Activated naive CD8-positive, alpha-beta T cell (primary cell): ENCODE measurements at regions not wholly inside any gene's neighbourhood (a gene's known extent, or its start where the extent isn't known, plus 50 kb on each side); places are given as distances from the start of the nearest gene placed in this dataset.

Experiments
- H3K27ac Mint-ChIP-seq: one replicate; pipeline ENCODE4 v1.8.0; 2021; ENCODE audit warnings: mixed read lengths
- H3K27me3 Mint-ChIP-seq: one replicate; pipeline ENCODE4 v1.8.0; 2021; ENCODE audit warnings: mixed read lengths
- H3K36me3 Mint-ChIP-seq: one replicate; pipeline ENCODE4 v1.8.0; 2021; ENCODE audit warnings: mixed read lengths
- H3K4me1 Mint-ChIP-seq: one replicate; pipeline ENCODE4 v1.8.0; 2021; ENCODE audit warnings: low read depth, mixed read lengths
- H3K4me3 Mint-ChIP-seq: one replicate; pipeline ENCODE4 v1.8.0; 2021; ENCODE audit warnings: mild to moderate bottlenecking, mixed read lengths
- H3K9me3 Mint-ChIP-seq: one replicate; pipeline ENCODE4 v1.8.0; 2021; ENCODE audit warnings: low read depth, mixed read lengths

DNA sequence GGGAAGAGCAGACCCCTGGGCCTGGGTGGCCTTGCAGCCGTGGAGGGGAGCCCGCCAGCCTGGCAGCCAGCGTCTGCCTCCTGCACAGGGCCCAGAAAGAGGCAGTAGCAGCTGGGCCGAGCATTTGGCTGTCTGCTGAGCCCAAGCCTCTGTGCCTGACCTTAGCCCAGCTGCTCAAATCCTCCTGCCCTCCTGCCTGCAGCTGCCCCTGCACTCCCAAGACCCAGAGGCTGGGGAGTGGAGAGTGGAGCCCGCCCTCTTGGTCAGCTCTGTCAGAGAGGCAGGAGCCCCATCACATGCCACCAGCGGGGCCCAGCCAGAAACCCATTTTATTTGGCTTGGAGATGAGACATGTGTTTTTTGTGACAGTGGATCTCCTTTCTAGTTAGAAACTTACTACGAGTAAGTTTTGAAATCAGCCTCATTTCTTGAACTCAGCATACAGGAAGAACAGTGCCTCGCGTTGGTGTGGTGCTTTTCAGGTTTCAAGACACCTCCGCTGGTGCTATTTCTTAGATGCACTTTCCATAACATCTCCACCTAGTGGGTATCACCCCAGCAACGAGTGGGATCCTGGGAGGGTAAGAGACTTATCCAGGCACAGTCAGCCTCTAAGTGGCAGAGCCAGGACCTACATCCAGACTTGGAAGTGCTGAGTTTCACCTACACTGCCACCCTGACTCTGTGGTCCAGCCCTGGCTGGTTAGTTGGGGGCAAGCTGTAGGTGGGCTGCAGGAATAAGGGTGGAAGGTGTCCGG is 477.1 kb downstream of the RPS24 start:
- Mint-ChIP-seq H3K27ac (no peak overlapping the region), H3K36me3 (no peaks in the 10 kb centered on the region), H3K4me3 (no peak overlapping the region), H3K27me3 (peaks cover 2% of the 10 kb centered on the region), H3K9me3 (no peaks in the 10 kb centered on the region), H3K4me1 (no peaks in the 10 kb centered on the region)

- Mint-ChIP-seq H3K4me1 (no peaks in the 10 kb centered on the region), H3K27ac (no peak overlapping the region), H3K36me3 (no peaks in the 10 kb centered on the region), H3K27me3 (peaks cover 2% of the 10 kb centered on the region), H3K4me3 (no peak overlapping the region), H3K9me3 (no peaks in the 10 kb centered on the region)
Measured at GRCh38 chr10:78511324-78512204, 477.9 kb downstream of the RPS24 start.

GRCh38 chr10:78512205-78512550 is 478.5 kb downstream of the RPS24 start:
- Mint-ChIP-seq H3K4me3 (no peak overlapping the region), H3K27ac (no peak overlapping the region), H3K27me3 (peaks cover 2% of the 10 kb centered on the region), H3K36me3 (no peaks in the 10 kb centered on the region), H3K9me3 (no peaks in the 10 kb centered on the region), H3K4me1 (no peaks in the 10 kb centered on the region)

GRCh38 chr10:78513330-78513729 is 479.7 kb downstream of the RPS24 start:
- Mint-ChIP-seq H3K27me3 (no peaks in the 10 kb centered on the region), H3K27ac (no peak overlapping the region)

GRCh38 chr10:78513986-78514385 is 480.3 kb downstream of the RPS24 start:
- Mint-ChIP-seq H3K9me3 (no peaks in the 10 kb centered on the region), H3K4me1 (no peaks in the 10 kb centered on the region), H3K27ac (no peak overlapping the region), H3K36me3 (no peaks in the 10 kb centered on the region), H3K27me3 (no peaks in the 10 kb centered on the region), H3K4me3 (no peak overlapping the region)

More at GRCh38 chr10:78513330-78513729, 479.7 kb downstream of the RPS24 start:
- Mint-ChIP-seq H3K4me1 (no peaks in the 10 kb centered on the region), H3K9me3 (no peaks in the 10 kb centered on the region), H3K36me3 (no peaks in the 10 kb centered on the region), H3K4me3 (no peak overlapping the region)

DNA sequence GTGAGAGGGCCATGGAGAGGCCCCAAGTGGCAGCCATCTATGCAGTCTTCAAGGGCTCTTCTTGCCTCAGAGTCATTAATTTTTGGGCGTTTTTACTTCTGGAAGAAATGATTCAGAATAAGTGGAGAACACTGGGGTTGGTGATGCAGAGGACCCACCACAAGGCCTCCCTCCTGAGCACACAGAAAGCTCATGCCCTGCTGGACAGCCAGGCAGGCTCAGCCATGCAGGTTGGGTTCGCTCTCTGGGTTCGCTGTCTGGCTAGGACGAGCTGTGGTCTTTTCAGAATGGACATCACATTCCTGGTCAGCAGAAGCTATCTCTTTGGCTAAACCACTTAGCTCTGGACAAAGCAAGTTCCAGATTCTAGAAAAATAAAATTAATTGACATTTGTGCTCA is 480.8 kb downstream of the RPS24 start:
- Mint-ChIP-seq H3K27me3 (no peaks in the 10 kb centered on the region), H3K36me3 (no peaks in the 10 kb centered on the region), H3K4me1 (no peaks in the 10 kb centered on the region)

GRCh38 chr10:78515038-78515872 is 481.6 kb downstream of the RPS24 start:
- no peak overlapping the region for H3K4me3 Mint-ChIP-seq
- H3K36me3 Mint-ChIP-seq, result no peaks in the 10 kb centered on the region
- H3K4me1 Mint-ChIP-seq, result no peaks in the 10 kb centered on the region
- H3K27me3 Mint-ChIP-seq, result no peaks in the 10 kb centered on the region
- H3K9me3 Mint-ChIP-seq, result no peaks in the 10 kb centered on the region
- no peak overlapping the region for H3K27ac Mint-ChIP-seq

More for the DNA sequence above, 480.8 kb downstream of the RPS24 start:
- Mint-ChIP-seq H3K4me3 (no peak overlapping the region), H3K9me3 (no peaks in the 10 kb centered on the region), H3K27ac (no peak overlapping the region)

DNA sequence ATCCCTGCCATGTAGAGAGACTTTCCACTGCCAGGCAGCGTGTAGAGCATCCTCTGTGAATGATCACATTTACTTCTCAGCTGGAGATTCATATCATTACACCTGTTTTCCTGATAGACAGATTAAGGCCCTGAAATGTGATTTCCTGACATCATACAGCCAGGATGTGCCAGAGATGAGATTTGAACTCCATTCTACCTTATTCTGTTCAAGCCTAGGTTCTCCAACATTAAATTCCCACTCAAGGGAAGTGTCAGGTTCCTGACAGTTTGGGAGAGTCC is 482.1 kb downstream of the RPS24 start:
- no peak overlapping the region for H3K4me3 Mint-ChIP-seq
- H3K36me3 Mint-ChIP-seq, result no peaks in the 10 kb centered on the region
- H3K27ac Mint-ChIP-seq, result no peak overlapping the region
- H3K4me1 Mint-ChIP-seq, result peaks cover 3% of the 10 kb centered on the region
- no peaks in the 10 kb centered on the region for H3K27me3 Mint-ChIP-seq
- no peaks in the 10 kb centered on the region for H3K9me3 Mint-ChIP-seq

GRCh38 chr10:78516236-78516635 is 482.6 kb downstream of the RPS24 start:
- Mint-ChIP-seq H3K4me3 (no peak overlapping the region), H3K9me3 (no peaks in the 10 kb centered on the region), H3K27ac (no peak overlapping the region), H3K4me1 (peaks cover 7% of the 10 kb centered on the region), H3K27me3 (no peaks in the 10 kb centered on the region), H3K36me3 (no peaks in the 10 kb centered on the region)

DNA sequence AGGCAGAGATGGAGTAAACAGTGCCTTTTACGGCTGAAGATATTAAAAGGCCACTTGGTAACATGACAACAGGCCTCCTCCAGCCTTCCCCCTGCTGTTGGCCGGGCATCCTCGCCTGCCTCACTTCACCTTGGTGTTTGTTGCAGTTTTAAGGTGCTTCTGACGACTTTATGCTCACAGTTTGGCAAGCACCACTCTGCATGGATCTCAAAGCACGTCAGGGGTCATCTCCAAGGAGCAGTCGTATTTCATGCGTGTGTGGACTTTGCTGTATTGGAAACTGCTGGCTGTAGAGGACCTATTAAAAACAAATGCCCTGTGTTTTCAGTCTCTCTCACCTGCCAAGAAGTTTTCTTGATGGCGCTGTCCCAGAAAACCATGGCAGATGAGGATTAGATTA is 483.1 kb downstream of the RPS24 start:
- Mint-ChIP-seq H3K27ac (no peak overlapping the region), H3K9me3 (no peaks in the 10 kb centered on the region), H3K4me3 (no peak overlapping the region), H3K36me3 (no peaks in the 10 kb centered on the region), H3K27me3 (no peaks in the 10 kb centered on the region), H3K4me1 (peaks cover 8% of the 10 kb centered on the region)

- no peaks in the 10 kb centered on the region for H3K9me3 Mint-ChIP-seq
- H3K27ac Mint-ChIP-seq, result no peak overlapping the region
- peaks cover 8% of the 10 kb centered on the region for H3K4me1 Mint-ChIP-seq
- no peak overlapping the region for H3K4me3 Mint-ChIP-seq
- H3K36me3 Mint-ChIP-seq, result no peaks in the 10 kb centered on the region
- H3K27me3 Mint-ChIP-seq, result no peaks in the 10 kb centered on the region
Measured at GRCh38 chr10:78518224-78518623, 484.6 kb downstream of the RPS24 start.

- Mint-ChIP-seq H3K4me3 (no peak overlapping the region), H3K4me1 (peaks cover 8% of the 10 kb centered on the region), H3K36me3 (no peaks in the 10 kb centered on the region), H3K9me3 (no peaks in the 10 kb centered on the region), H3K27ac (no peak overlapping the region), H3K27me3 (no peaks in the 10 kb centered on the region)
Measured at GRCh38 chr10:78520737-78521430, 487.2 kb downstream of the RPS24 start.

DNA sequence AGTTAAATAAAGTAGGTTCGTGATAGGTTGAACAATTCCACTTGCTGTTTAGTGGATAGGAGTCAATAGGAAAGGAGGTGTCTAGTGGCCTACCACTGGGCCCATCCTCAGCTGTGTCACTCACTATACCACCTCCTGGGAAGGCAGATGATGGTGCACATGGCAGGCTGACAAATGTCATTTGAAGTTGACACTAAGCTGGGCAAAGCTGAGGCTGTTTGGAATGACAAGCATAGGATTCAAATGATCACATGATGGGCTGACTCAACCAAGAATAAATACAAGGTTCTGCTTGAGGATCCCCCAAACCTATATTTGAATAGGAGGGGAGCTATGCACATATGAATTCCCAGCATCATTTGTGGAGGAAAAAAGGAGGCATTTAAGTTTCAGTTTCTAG is 489.8 kb downstream of the RPS24 start:
- Mint-ChIP-seq H3K4me1 (peaks cover 8% of the 10 kb centered on the region), H3K27ac (no peak overlapping the region), H3K4me3 (no peak overlapping the region), H3K9me3 (no peaks in the 10 kb centered on the region), H3K27me3 (no peaks in the 10 kb centered on the region), H3K36me3 (no peaks in the 10 kb centered on the region)

DNA sequence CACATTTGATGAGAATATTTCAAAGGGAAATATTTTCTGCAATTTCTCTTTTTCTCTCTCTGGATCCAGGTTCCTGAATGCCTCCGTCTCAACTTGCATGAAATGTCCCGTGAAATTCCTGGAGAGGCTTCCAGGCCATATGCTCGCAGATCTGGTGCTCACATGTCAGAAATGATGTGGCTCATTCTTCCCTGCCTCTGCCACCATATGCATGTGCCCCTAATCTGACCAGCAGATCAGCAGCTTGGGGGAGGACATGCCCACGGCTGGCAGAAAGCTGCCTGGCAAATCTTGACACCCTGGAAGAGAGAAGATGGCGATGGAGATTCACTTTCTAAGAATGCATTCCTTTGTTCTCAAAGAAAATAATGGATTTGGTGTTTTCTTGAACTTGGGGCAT is 490.7 kb downstream of the RPS24 start:
- no peak overlapping the region for H3K4me3 Mint-ChIP-seq
- no peaks in the 10 kb centered on the region for H3K9me3 Mint-ChIP-seq
- no peaks in the 10 kb centered on the region for H3K27me3 Mint-ChIP-seq
- no peak overlapping the region for H3K27ac Mint-ChIP-seq
- no peaks in the 10 kb centered on the region for H3K36me3 Mint-ChIP-seq
- H3K4me1 Mint-ChIP-seq, result peaks cover 8% of the 10 kb centered on the region
